KMS-11 (cell line): ENCODE measurements at regions not wholly inside any gene's neighbourhood (a gene's known extent, or its start where the extent isn't known, plus 50 kb on each side); places are given as distances from the start of the nearest gene placed in this dataset.

Experiments used
- H2AFZ ChIP-seq: fragments of 200-600 bp; sonication (generic); 2 replicates; pipeline ENCODE4 v1.6.1; 2016; ENCODE audit warnings: antibody characterized with exemption, mixed run types, low read depth
- H3K27ac ChIP-seq: fragments of 200-600 bp; sonication (generic); 2 replicates; pipeline ENCODE4 v1.6.1; 2016; ENCODE audit warnings: mild to moderate bottlenecking, mixed run types
- H3K27me3 ChIP-seq: fragments of 200-600 bp; sonication (generic); 2 replicates; pipeline ENCODE4 v1.6.1; 2017; ENCODE audit warnings: mild to moderate bottlenecking, low read depth, mixed run types, moderate library complexity; ENCODE audit not compliant: insufficient read depth
- H3K36me3 ChIP-seq: fragments of 200-600 bp; sonication (generic); 2 replicates; pipeline ENCODE4 v1.6.1; 2017; ENCODE audit warnings: mild to moderate bottlenecking, mixed run types; ENCODE audit not compliant: insufficient read depth
- H3K4me1 ChIP-seq: fragments of 200-600 bp; sonication (generic); 2 replicates; pipeline ENCODE4 v1.6.1; 2016; ENCODE audit warnings: mild to moderate bottlenecking, low read depth, mixed run types; ENCODE audit not compliant: poor library complexity, severe bottlenecking
- H3K4me2 ChIP-seq: fragments of 200-600 bp; sonication (generic); 2 replicates; pipeline ENCODE4 v1.7.0; 2016; ENCODE audit warnings: mild to moderate bottlenecking, mixed run types
- H3K4me3 ChIP-seq: fragments of 200-600 bp; sonication (generic); IDR thresholded peaks from 2 replicates; pipeline ENCODE4 v1.6.1; 2017; ENCODE audit warnings: low read depth, low read length, mixed read lengths; ENCODE audit not compliant: insufficient read depth
- H3K79me2 ChIP-seq: fragments of 200-600 bp; sonication (generic); 2 replicates; pipeline ENCODE4 v1.6.1; 2016; ENCODE audit warnings: low read depth, mixed run types; ENCODE audit not compliant: insufficient read depth
- H3K9ac ChIP-seq: fragments of 200-600 bp; sonication (generic); 2 replicates; pipeline ENCODE4 v1.6.1; 2016; ENCODE audit warnings: mild to moderate bottlenecking, mixed run types
- H4K20me1 ChIP-seq: fragments of 200-600 bp; sonication (generic); 2 replicates; pipeline ENCODE4 v1.6.1; 2016; ENCODE audit warnings: mild to moderate bottlenecking, mixed run types; ENCODE audit not compliant: insufficient read depth
- CTCF ChIP-seq: fragments of 200-600 bp; sonication (generic); conservative IDR thresholded peaks from 2 replicates; pipeline ENCODE4 v1.6.1; 2017; ENCODE audit warnings: low read depth, mild to moderate bottlenecking, antibody characterized with exemption, low read length, moderate library complexity, mixed read lengths

- Histone ChIP-seq H3K27me3 (no peaks in the 10 kb centered on the region), H2AFZ (no peak overlapping the region), H3K4me3 (no peak overlapping the region), H3K4me2 (no peak overlapping the region), H4K20me1 (no peaks in the 10 kb centered on the region), H3K9ac (no peak overlapping the region), H3K27ac (no peak overlapping the region), H3K79me2 (no peaks in the 10 kb centered on the region), H3K4me1 (no peaks in the 10 kb centered on the region), H3K36me3 (no peaks in the 10 kb centered on the region)
- no peak for TF ChIP-seq CTCF
Measured at GRCh38 chr17:22470411-22471175, 778.3 kb downstream of the KCNJ18 start.

- TF ChIP-seq CTCF, result no peak
- no peak overlapping the region for H3K4me2 ChIP-seq
- no peaks in the 10 kb centered on the region for H4K20me1 ChIP-seq
- no peak overlapping the region for H3K27ac ChIP-seq
- no peak overlapping the region for H2AFZ ChIP-seq
- no peaks in the 10 kb centered on the region for H3K79me2 ChIP-seq
- H3K36me3 ChIP-seq, result no peaks in the 10 kb centered on the region
- no peak overlapping the region for H3K4me3 ChIP-seq
- H3K9ac ChIP-seq, result no peak overlapping the region
- no peaks in the 10 kb centered on the region for H3K27me3 ChIP-seq
- H3K4me1 ChIP-seq, result no peaks in the 10 kb centered on the region
Measured at GRCh38 chr17:22484826-22485225, 792.5 kb downstream of the KCNJ18 start.

- Histone ChIP-seq H3K27ac (no peak overlapping the region), H3K27me3 (no peaks in the 10 kb centered on the region), H3K4me3 (no peak overlapping the region), H3K36me3 (no peaks in the 10 kb centered on the region), H3K4me1 (no peaks in the 10 kb centered on the region), H3K79me2 (no peaks in the 10 kb centered on the region), H2AFZ (no peak overlapping the region), H3K9ac (no peak overlapping the region), H4K20me1 (no peaks in the 10 kb centered on the region), H3K4me2 (no peak overlapping the region)
- TF ChIP-seq CTCF, result no peak
Measured at GRCh38 chr17:22490399-22490798, 798.1 kb downstream of the KCNJ18 start.

GRCh38 chr17:22492331-22492730 is 800.0 kb downstream of the KCNJ18 start:
- H2AFZ ChIP-seq, result no peak overlapping the region
- no peaks in the 10 kb centered on the region for H3K27me3 ChIP-seq
- H3K4me1 ChIP-seq, result no peaks in the 10 kb centered on the region
- H3K9ac ChIP-seq, result no peak overlapping the region
- no peak for TF ChIP-seq CTCF
- no peaks in the 10 kb centered on the region for H4K20me1 ChIP-seq
- H3K36me3 ChIP-seq, result no peaks in the 10 kb centered on the region
- no peak overlapping the region for H3K27ac ChIP-seq
- no peak overlapping the region for H3K4me3 ChIP-seq
- no peaks in the 10 kb centered on the region for H3K79me2 ChIP-seq
- H3K4me2 ChIP-seq, result no peak overlapping the region
